Gastrocnemius medialis (tissue), 4 donors: ENCODE measurements at regions not wholly inside any gene's neighbourhood (a gene's known extent, or its start where the extent isn't known, plus 50 kb on each side); places are given as distances from the start of the nearest gene placed in this dataset.

Experiments used
- ATAC-seq, 2 donors: fragments of 150-250 bp; one replicate each; pipeline ENCODE4 v1.9.1; 2016
- DNase-seq, 2 donors: peaks; one replicate each; pipeline ENCODE4 v3.0.0-alpha.2; 2019
- H3K27ac ChIP-seq, 4 donors: fragments of 200-600 bp; sonication (generic); 1 replicate in 1 of 4; 2 replicates in 3 of 4; pipeline ENCODE4 v1.5.1; 2016 to 2018; ENCODE audit warnings: mild to moderate bottlenecking in 2 of 4, moderate library complexity in 1 of 4
- H3K27me3 ChIP-seq, 3 donors: fragments of 200-600 bp; sonication (generic) in 2 of 3; 1 replicate in 1 of 3; 2 replicates in 2 of 3; pipeline versions ENCODE4 v1.5.1 to v1.6.0; 2016 to 2019; ENCODE audit warnings: mild to moderate bottlenecking in 1 of 3, moderate library complexity in 1 of 3
- H3K36me3 ChIP-seq, 2 donors: fragments of 200-600 bp; sonication (generic) in 1 of 2; one replicate each; pipeline ENCODE4 v1.5.1; 2017 to 2018
- H3K4me1 ChIP-seq, 2 donors: fragments of 200-600 bp; sonication (generic) in 1 of 2; one replicate each; pipeline ENCODE4 v1.5.1; 2016 to 2017; ENCODE audit warnings: mild to moderate bottlenecking in 2 of 2
- H3K4me3 ChIP-seq, 4 donors: fragments of 200-600 bp; sonication (generic) in 3 of 4; 1 replicate in 1 of 4; 2 replicates in 3 of 4; pipeline ENCODE4 v1.5.1; 2016 to 2019; ENCODE audit warnings: mild to moderate bottlenecking in 2 of 4
- H3K9me3 ChIP-seq, 3 donors: fragments of 200-600 bp; sonication (generic) in 2 of 3; 1 replicate in 1 of 3; 2 replicates in 2 of 3; pipeline ENCODE4 v1.5.1; 2016 to 2019
- POLR2A ChIP-seq, 2 donors: fragments of 450-650 bp; IDR thresholded peaks; one replicate each; pipeline ENCODE4 v1.6.1; 2017; ENCODE audit warnings: antibody characterized with exemption in 2 of 2, mild to moderate bottlenecking in 2 of 2, moderate library complexity in 2 of 2
- in situ Hi-C, 4 donors: fragments of 200-750 bp; cut with MboI; loops; one replicate each; pipeline versions ENCODE4 v1.15.0 to v1.8.0; 2017; ENCODE audit warnings: low sequenced_read_pairs in 4 of 4
- intact Hi-C: fragments of 100-400 bp; cut with DNase I; formaldehyde crosslinking; loops from one replicate; pipeline ENCODE4 v1.15.1; 2023; ENCODE audit warnings: low total_unique reads
- TF ChIP-seq, protein P1 (sequence below), 5 experiments: fragments of 450-650 bp in 3 of 5; fragments of 200-600 bp in 2 of 5; sonication (generic) in 2 of 5; IDR thresholded peaks in 4 of 5; conservative IDR thresholded peaks in 1 of 5; 1 replicate in 4 of 5; 2 replicates in 1 of 5; pipeline ENCODE4 v1.5.1; 2016 to 2019; ENCODE audit warnings: antibody characterized with exemption in 5 of 5, mild to moderate bottlenecking in 3 of 5, moderate library complexity in 3 of 5

DNA sequence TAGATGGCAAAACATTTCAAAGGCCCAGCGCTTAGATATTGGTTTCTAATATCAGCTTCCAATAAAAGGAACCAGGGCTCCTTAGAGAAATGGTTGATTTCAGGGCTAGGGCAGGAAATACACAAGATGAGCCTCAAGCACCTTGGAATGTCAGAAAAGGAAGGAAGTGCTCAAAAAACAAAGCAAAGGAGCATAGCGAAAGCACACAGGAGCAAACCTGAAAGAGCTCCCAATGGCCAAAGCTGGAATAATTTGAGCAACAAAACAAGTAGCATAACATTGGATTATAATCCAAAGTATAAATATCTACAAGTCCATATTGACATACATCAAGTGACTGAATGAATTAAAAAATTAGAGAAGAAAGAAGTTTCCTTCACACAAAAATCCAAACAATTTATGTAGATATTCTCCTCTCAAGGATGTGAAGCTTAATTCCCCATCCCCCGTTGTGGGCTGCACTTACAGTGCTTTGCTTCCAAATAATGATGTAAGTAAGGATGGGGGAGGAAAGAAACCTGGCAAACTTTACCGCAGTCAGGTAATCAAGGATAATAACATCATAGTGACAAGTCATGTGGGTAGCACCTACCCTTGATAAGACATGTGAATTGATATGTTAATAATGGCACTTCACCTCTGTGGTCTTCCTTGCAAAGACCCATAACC lies 132.9 kb upstream of the DST start:
- TF ChIP-seq POLR2A (IDR thresholded peaks at IDR 0.05): no peak
- TF ChIP-seq, protein P1, sequence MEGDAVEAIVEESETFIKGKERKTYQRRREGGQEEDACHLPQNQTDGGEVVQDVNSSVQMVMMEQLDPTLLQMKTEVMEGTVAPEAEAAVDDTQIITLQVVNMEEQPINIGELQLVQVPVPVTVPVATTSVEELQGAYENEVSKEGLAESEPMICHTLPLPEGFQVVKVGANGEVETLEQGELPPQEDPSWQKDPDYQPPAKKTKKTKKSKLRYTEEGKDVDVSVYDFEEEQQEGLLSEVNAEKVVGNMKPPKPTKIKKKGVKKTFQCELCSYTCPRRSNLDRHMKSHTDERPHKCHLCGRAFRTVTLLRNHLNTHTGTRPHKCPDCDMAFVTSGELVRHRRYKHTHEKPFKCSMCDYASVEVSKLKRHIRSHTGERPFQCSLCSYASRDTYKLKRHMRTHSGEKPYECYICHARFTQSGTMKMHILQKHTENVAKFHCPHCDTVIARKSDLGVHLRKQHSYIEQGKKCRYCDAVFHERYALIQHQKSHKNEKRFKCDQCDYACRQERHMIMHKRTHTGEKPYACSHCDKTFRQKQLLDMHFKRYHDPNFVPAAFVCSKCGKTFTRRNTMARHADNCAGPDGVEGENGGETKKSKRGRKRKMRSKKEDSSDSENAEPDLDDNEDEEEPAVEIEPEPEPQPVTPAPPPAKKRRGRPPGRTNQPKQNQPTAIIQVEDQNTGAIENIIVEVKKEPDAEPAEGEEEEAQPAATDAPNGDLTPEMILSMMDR (IDR thresholded peaks at IDR 0.05 in 4 of 5, conservative IDR thresholded peaks at IDR 0.05 in 1 of 5): no peak
- no peaks in the 10 kb centered on the region for H3K9me3 ChIP-seq
- in situ Hi-C loops: no loop called here
- H3K27me3 ChIP-seq: no peaks in the 10 kb centered on the region
- no peak for DNase-seq
- no peaks in the 10 kb centered on the region for H3K36me3 ChIP-seq
- intact Hi-C loops: no loop called here
- no peak overlapping the region for H3K4me3 ChIP-seq
- H3K4me1 ChIP-seq: peaks cover 21 to 49% of the 10 kb centered on the region in 2 donors
- H3K27ac ChIP-seq: peak overlapping the region; percentile 15 to 88 (median 61)
- ATAC-seq: no peak

DNA sequence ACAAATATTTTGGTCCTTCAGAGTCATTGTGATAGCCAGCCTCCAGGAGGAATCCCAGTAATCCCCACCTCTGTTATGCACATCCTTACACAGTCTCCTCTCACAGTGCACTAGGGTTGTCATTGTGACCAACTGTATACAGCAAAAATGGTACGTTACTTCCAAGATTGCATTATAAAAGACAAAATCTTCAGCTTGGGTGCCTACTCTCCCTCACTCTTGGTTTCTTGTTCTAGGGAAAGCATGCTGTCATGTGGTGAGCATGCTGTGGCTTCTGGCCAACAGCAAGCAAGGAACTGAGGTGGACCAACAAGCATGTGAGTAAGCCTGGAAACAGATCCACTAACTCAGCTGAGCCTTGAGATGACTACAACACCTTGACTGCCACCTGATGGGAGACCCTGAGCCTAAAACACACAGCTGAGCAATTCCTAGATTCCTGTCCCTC lies 130.1 kb upstream of the DST start:
- Histone ChIP-seq H3K27me3 (no peaks in the 10 kb centered on the region), H3K4me1 (peaks cover 42 to 73% of the 10 kb centered on the region in 2 donors), H3K36me3 (no peaks in the 10 kb centered on the region), H3K27ac (peak overlapping the region; percentile 85 to 88 (median 86)), H3K4me3 (peak overlapping the region in 1 of 4 donors; percentile 22), H3K9me3 (no peaks in the 10 kb centered on the region)
- ATAC-seq: peak; percentile 95 to 96
- TF ChIP-seq, protein P1 (IDR thresholded peaks at IDR 0.05 in 4 of 5, conservative IDR thresholded peaks at IDR 0.05 in 1 of 5): no peak
- TF ChIP-seq POLR2A (IDR thresholded peaks at IDR 0.05): no peak
- in situ Hi-C loops (loop anchor here in 1 of 4 donors (5.0 kb wide), 1 partner anchor 65 kb away; no protein-coding TSS in a partner anchor), intact Hi-C loops (loop anchor here (1.0 to 2.0 kb wide), 2 partner anchors 20 to 70 kb away; no protein-coding TSS in a partner anchor)
- peak; percentile 73 to 89 for DNase-seq

DNA sequence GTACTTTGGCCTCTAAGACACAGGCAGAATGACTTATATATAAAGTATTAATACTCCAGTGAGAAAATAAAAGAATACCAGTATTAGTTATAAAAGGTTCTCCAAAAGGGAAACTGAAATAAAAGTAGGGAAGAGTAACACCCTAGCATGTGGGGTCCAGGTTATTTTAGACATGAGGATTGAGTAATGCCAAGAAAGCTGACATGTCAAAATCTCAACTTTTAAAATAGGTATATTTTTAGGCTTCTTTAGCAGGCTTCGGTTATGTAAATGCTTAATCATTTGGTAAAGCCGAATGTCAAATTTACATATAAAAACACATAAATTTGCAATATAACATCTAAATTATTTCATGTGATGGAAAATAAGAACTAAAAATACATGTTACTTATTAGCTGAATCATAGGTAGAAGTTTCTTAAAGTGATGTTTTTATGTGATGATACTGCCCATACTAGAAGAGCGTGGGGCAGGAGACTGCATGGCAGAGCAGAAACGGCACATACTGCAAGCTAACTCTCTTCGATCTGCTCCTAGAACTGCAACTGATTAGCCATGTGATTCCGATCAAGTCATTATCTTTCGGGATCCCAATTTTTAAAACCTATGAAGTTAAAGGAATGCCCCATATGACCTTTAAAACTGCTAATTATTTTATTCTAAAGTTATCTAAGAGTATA lies 129.4 kb upstream of the DST start:
- intact Hi-C loops (loop anchor here (1.0 to 2.0 kb wide), 2 partner anchors 21 to 70 kb away; no protein-coding TSS in a partner anchor), in situ Hi-C loops (loop anchor here in 1 of 4 donors (5.0 kb wide), 1 partner anchor 65 kb away; no protein-coding TSS in a partner anchor)
- Histone ChIP-seq H3K27me3 (no peaks in the 10 kb centered on the region), H3K27ac (peak overlapping the region; percentile 85 to 88 (median 86)), H3K4me1 (peaks cover 48 to 73% of the 10 kb centered on the region in 2 donors), H3K36me3 (no peaks in the 10 kb centered on the region), H3K4me3 (peak overlapping the region in 2 of 4 donors; percentile 18 to 22), H3K9me3 (no peaks in the 10 kb centered on the region)
- TF ChIP-seq POLR2A (IDR thresholded peaks at IDR 0.05): peak in 1 of 2 donors; percentile 2
- TF ChIP-seq, protein P1 (IDR thresholded peaks at IDR 0.05 in 4 of 5, conservative IDR thresholded peaks at IDR 0.05 in 1 of 5): no peak
- peak; percentile 26 to 42 for ATAC-seq
- DNase-seq: no peak

- H3K9me3 ChIP-seq: no peaks in the 10 kb centered on the region
- no peaks in the 10 kb centered on the region for H3K36me3 ChIP-seq
- no peak for DNase-seq
- H3K4me1 ChIP-seq: peaks cover 57 to 75% of the 10 kb centered on the region in 2 donors
- no peak for ATAC-seq
- TF ChIP-seq POLR2A (IDR thresholded peaks at IDR 0.05): no peak
- TF ChIP-seq, protein P1 (IDR thresholded peaks at IDR 0.05 in 4 of 5, conservative IDR thresholded peaks at IDR 0.05 in 1 of 5): no peak
- no peak overlapping the region for H3K4me3 ChIP-seq
- H3K27ac ChIP-seq: peak overlapping the region; percentile 85 to 88 (median 86)
- no peaks in the 10 kb centered on the region for H3K27me3 ChIP-seq
- intact Hi-C loops (no loop called here), in situ Hi-C loops (loop anchor here in 1 of 4 donors (5.0 kb wide), 1 partner anchor 66 kb away; no protein-coding TSS in a partner anchor)
These were observed 128.5 kb upstream of the DST start for GRCh38 chr6:56771189-56771588.
